ENCODE measurements at regions not wholly inside any gene's neighbourhood (a gene's known extent, or its start where the extent isn't known, plus 50 kb on each side); places are given as distances from the start of the nearest gene placed in this dataset.

- Mint-ChIP-seq H3K27me3 (ENCODE audit: unreplicated experiment) (peaks cover 2% of the 10 kb centered on the region), H3K4me3 (ENCODE audit: unreplicated experiment) (no peak overlapping the region), H3K4me1 (ENCODE audit: low read depth, unreplicated experiment) (no peaks in the 10 kb centered on the region), H3K9me3 (ENCODE audit: unreplicated experiment) (no peaks in the 10 kb centered on the region), H3K36me3 (ENCODE audit: unreplicated experiment) (no peaks in the 10 kb centered on the region), H3K27ac (ENCODE audit: unreplicated experiment) (no peak overlapping the region)
- TF ChIP-seq CTCF (IDR thresholded peaks at IDR 0.05; ENCODE audit: partially characterized antibody, unreplicated experiment) = no peak
- DNase-seq = no peak
These were observed 1396.8 kb downstream of the LRRC4C start for GRCh38 chr11:40062616-40063015.

- H3K27me3 Mint-ChIP-seq (ENCODE audit: unreplicated experiment) = peaks cover 2% of the 10 kb centered on the region
- no peak for DNase-seq
- peaks cover under 1% of the 10 kb centered on the region for H3K9me3 Mint-ChIP-seq (ENCODE audit: unreplicated experiment)
- H3K27ac Mint-ChIP-seq (ENCODE audit: unreplicated experiment) = no peak overlapping the region
- H3K4me1 Mint-ChIP-seq (ENCODE audit: low read depth, unreplicated experiment) = no peaks in the 10 kb centered on the region
- TF ChIP-seq CTCF (IDR thresholded peaks at IDR 0.05; ENCODE audit: partially characterized antibody, unreplicated experiment) = no peak
- H3K36me3 Mint-ChIP-seq (ENCODE audit: unreplicated experiment) = no peaks in the 10 kb centered on the region
- H3K4me3 Mint-ChIP-seq (ENCODE audit: unreplicated experiment) = no peak overlapping the region
These were observed 1398.2 kb downstream of the LRRC4C start for GRCh38 chr11:40061221-40061620.

DNA sequence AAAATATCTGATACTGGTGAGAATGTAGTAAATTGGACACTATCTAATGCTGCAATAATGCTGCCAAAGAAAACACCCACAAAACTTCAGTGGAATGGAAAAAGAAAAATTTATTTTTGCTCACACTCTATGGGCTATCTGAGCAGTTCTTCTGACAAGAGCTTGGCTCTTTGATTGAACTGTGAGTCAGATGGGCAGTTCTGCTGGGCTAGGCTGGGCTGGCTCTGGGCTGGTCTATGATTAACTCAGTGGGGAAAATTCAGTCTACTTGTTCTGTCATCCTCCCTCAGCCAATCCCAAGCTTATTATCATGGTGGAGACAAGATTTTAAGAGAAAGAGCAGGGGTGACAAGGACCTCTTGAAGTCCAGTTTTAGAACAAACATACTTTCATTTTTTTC lies 1404.8 kb downstream of the LRRC4C start:
- no peak for TF ChIP-seq CTCF (IDR thresholded peaks at IDR 0.05; ENCODE audit: partially characterized antibody, unreplicated experiment)
- no peak overlapping the region for H3K4me3 Mint-ChIP-seq (ENCODE audit: unreplicated experiment)
- DNase-seq = no peak
- H3K4me1 Mint-ChIP-seq (ENCODE audit: low read depth, unreplicated experiment) = no peaks in the 10 kb centered on the region
- peaks cover 3% of the 10 kb centered on the region for H3K9me3 Mint-ChIP-seq (ENCODE audit: unreplicated experiment)
- H3K27ac Mint-ChIP-seq (ENCODE audit: unreplicated experiment) = no peak overlapping the region
- no peaks in the 10 kb centered on the region for H3K27me3 Mint-ChIP-seq (ENCODE audit: unreplicated experiment)
- H3K36me3 Mint-ChIP-seq (ENCODE audit: unreplicated experiment) = no peaks in the 10 kb centered on the region

DNA sequence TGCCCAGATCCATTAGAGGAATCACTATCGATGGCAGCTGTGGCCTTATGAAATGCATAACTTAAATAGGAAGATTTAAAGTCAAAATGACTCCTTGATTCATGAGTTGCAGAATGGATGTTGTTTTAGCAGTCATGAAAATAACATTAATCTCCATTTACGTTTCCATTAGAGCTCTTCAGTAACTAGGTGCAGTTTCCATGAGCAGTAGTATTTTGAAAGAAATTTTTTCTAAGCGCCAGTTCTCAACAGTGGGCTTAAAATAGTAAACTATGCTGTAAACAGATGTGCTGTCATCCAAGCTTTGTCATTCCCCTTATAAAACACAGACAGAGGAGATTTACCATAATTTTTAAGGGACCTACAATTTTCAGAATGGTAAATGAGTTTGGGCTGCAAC lies 1414.1 kb downstream of the LRRC4C start:
- Mint-ChIP-seq H3K4me1 (ENCODE audit: low read depth, unreplicated experiment) (no peaks in the 10 kb centered on the region), H3K4me3 (ENCODE audit: unreplicated experiment) (no peak overlapping the region), H3K36me3 (ENCODE audit: unreplicated experiment) (no peaks in the 10 kb centered on the region), H3K27ac (ENCODE audit: unreplicated experiment) (no peak overlapping the region), H3K27me3 (ENCODE audit: unreplicated experiment) (no peaks in the 10 kb centered on the region), H3K9me3 (ENCODE audit: unreplicated experiment) (peaks cover 3% of the 10 kb centered on the region)
- TF ChIP-seq CTCF (IDR thresholded peaks at IDR 0.05; ENCODE audit: partially characterized antibody, unreplicated experiment) = no peak
- DNase-seq = no peak

DNA sequence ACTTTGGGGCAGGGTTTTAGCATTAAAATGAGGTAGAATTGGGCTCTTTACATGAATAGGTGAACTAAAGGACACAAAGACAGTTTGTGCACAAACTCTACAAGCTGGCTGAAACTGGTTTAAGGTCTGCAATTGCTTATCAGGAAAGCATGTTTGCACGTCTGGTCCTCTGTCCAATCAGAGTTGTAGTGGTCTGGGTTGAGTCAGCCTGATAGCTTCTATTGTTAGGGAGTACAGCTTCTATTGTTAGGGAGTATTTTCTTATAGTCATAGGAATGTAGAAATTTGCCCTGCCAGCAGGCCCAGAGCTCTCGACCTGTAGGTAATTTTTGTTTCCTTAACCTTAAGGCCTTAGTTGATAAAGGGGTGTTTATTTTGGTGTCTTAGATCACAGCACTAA lies 1422.4 kb downstream of the LRRC4C start:
- no peak for DNase-seq
- Mint-ChIP-seq H3K27ac (ENCODE audit: unreplicated experiment) (no peak overlapping the region), H3K4me1 (ENCODE audit: low read depth, unreplicated experiment) (no peaks in the 10 kb centered on the region), H3K9me3 (ENCODE audit: unreplicated experiment) (peaks cover 3% of the 10 kb centered on the region), H3K4me3 (ENCODE audit: unreplicated experiment) (no peak overlapping the region), H3K27me3 (ENCODE audit: unreplicated experiment) (no peaks in the 10 kb centered on the region), H3K36me3 (ENCODE audit: unreplicated experiment) (no peaks in the 10 kb centered on the region)
- no peak for TF ChIP-seq CTCF (IDR thresholded peaks at IDR 0.05; ENCODE audit: partially characterized antibody, unreplicated experiment)

Measured in glutamatergic neuron (in vitro differentiated cells).